GM10266 (cell line): ENCODE measurements at regions not wholly inside any gene's neighbourhood (a gene's known extent, or its start where the extent isn't known, plus 50 kb on each side); places are given as distances from the start of the nearest gene placed in this dataset.
"Not testable (repeated sequence)": the region's sequence is repeated elsewhere in the genome, so short reads cannot be mapped to it uniquely, and the experiment has no call there.

Experiments
- DNase-seq: peaks from one replicate; pipeline ENCODE4 v3.0.0; 2012; ENCODE audit errors: extremely low spot score
- TF ChIP-seq, protein P1 (sequence below): IDR thresholded peaks from 2 replicates; pipeline ENCODE4 v1.5.1; 2012; ENCODE audit warnings: mild to moderate bottlenecking, low read depth; ENCODE audit not compliant: control insufficient read depth, insufficient read depth; ENCODE audit errors: missing control alignments

GRCh38 chr21:35812679-35813078 is 247.6 kb downstream of the SETD4 start:
- no peak for DNase-seq
- TF ChIP-seq, protein P1, sequence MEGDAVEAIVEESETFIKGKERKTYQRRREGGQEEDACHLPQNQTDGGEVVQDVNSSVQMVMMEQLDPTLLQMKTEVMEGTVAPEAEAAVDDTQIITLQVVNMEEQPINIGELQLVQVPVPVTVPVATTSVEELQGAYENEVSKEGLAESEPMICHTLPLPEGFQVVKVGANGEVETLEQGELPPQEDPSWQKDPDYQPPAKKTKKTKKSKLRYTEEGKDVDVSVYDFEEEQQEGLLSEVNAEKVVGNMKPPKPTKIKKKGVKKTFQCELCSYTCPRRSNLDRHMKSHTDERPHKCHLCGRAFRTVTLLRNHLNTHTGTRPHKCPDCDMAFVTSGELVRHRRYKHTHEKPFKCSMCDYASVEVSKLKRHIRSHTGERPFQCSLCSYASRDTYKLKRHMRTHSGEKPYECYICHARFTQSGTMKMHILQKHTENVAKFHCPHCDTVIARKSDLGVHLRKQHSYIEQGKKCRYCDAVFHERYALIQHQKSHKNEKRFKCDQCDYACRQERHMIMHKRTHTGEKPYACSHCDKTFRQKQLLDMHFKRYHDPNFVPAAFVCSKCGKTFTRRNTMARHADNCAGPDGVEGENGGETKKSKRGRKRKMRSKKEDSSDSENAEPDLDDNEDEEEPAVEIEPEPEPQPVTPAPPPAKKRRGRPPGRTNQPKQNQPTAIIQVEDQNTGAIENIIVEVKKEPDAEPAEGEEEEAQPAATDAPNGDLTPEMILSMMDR: no peak

GRCh38 chr21:35811191-35811806 is 249.0 kb downstream of the SETD4 start:
- DNase-seq: no peak
- TF ChIP-seq, protein P1: no peak

DNA sequence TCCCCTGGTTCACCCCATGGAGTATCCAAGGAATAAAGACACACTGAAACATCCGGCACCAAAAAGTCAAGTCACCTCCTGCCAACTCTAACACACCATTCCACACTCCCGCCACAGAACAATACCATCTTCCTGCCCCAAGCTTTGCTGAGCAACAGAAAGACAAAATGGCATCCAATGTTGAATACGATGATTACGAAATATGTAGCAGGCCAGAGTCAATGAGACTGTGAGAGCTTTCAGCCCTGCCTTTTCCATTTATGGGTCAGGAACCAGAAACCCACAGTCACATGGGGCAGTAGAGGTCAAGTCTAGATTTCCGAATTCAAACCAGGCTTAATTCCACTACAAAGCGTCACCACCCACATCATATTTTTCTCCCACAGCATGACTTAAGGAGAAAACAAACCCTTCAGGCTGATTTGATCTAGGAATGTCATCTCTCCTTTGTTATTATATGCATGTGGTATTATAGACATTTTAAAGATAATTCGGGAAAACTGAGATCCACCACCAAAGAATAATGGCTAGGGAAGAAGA is 249.8 kb downstream of the SETD4 start:
- DNase-seq: no peak
- TF ChIP-seq, protein P1: no peak

- TF ChIP-seq, protein P1: no peak
- DNase-seq: no peak
Observed at GRCh38 chr21:35801391-35801790, 258.9 kb downstream of the SETD4 start.

DNA sequence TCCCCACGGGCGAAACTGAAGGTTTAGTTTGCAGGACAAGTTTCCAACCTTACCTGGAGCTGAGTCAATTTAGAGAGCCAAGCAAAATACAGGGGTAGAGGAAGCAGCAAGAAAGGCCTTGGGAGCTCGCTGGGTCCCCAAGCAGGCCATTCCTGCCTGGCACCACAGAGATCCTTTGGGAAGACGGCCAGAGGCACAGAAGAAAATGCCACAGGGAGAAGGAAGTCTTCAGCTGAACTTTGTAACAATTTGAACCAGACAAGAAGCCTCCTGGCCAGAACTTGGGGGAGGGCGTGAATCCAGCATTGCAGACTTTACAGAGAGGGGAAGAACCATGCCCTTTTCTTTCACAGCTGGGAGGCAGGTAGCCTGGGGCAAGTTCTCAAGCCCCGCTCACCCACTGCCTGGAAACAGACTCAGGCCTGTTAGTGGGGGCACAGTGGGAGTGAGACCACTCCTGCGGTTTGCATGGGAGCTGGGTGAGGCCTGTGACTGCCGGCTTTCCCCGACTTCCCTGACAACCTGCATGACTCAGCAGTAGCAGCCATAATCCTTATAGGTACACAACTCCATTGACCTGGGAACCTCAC is 259.4 kb downstream of the SETD4 start:
- not testable (repeated sequence) for DNase-seq

- TF ChIP-seq, protein P1: no peak
- DNase-seq: no peak
Observed at GRCh38 chr21:35796844-35797243, 263.5 kb downstream of the SETD4 start.

DNA sequence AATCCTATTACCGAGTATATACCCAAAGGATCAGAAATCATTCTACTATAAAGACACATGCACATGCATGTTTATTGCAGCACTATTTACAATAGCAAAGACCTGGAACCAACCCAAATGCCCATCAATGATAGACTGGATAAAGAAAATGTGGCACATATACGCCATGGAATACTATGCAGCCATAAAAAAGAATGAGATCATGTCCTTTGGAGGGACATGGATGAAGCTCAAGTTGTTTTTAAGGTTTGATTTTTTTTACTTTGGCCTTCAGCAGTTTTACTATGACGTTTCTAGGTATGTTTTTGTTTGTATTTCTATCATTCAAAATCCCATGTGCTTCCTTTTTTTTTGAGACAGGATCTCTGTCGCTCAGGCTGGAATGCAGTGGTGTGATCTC is 265.8 kb downstream of the SETD4 start:
- not testable (repeated sequence) for DNase-seq

DNA sequence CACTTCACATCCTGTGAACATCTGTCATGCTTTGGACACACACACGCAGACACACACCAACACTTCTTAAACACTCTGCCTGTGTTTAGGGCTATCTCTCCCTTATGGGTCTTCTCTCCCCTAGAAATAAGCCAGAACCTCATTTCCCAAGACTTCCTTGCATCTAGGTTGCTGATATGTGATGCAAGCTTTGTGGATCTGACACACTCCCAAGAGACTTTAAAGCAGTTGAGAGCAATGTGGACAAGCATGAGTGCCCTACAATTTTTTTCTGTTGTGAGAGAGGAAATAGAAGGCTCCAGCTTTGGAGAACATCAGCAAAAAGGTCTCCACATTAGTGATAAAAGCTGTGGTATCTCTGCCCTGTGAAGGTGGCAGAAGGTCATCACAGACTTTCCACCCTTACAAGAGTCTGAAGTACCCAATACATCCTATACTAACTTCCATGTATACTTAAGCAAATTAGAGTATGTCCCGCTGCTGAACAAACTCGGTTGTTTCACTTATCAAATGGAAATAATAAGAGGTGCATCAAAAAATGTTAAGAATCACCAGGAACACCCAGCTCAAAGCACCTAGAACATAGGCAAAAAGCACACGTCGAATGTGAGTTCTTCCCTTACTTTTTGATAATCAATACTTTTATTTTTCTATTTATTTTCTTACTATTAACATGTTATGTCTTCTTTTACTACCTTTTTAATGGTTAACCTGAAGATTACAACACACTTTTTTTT is 267.6 kb downstream of the SETD4 start:
- no peak for DNase-seq
- TF ChIP-seq, protein P1: no peak
